Stimulated activated CD4-positive, alpha-beta T cell treated with anti-CD3 and anti-CD28 coated beads, Interleukin-2, amount 100 ng/mL, for 48 hours (primary cell): ENCODE measurements at regions not wholly inside any gene's neighbourhood (a gene's known extent, or its start where the extent isn't known, plus 50 kb on each side); places are given as distances from the start of the nearest gene placed in this dataset.
A peak's percentile ranks its signal among the peaks of the same experiment; 100 is the strongest.

ENCODE experiments used
- DNase-seq, 2 donors: peaks; one replicate each; pipeline ENCODE4 v3.0.0-alpha.2; 2020

DNA sequence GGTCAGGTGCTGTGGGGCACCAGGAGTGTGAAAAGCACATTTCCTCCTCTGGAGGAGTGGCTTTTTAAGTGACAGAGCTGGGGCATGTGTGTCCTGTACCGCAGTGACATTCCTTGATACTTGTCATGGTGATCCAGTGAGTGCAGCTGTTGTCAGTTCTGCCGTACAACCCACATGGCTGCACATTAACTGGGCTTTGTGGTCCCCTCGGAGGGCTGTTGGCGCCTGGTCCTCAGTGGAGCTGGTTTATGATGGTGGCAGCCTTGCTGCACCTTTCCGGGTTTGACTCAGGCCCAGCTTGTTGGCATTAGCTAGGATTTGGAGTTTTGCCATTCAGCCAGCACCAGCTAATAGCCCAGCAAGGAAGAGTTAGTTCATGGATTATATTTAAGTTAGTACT, 77.0 kb downstream of the SLC25A47 start:
- DNase-seq: no peak

DNA sequence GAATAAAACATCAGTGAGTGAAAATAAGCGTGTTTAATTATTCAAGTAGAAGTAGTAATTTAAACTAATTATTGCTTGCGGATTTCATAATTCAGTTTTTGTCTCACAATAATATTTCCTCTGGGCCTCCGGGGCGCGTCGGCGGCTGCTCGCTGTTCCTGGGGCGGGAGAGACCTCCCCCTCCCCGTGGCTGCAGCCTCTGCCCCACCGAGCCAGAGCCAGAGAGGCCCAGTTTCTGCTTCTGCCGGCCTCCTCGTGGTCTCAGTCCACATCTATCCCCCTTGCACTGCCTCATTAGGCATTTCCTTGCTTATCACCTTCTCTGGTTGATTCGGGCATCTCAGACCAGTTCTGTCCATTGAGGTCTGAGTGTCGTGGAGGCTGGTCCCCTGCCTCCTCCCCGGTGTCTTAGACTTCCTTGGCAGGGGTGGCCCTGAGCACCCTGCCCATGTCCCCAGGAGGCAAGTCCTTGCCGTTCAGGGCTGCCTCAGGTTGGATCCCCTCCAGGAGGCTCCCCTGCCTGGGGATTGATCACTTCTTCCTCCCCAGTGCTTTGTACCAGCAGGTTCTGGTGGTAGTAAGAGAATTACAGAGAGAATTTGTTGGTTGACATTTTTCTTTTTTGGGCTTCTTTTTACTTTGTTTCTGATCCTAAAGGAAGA, 78.0 kb downstream of the SLC25A47 start:
- no peak for DNase-seq

DNA sequence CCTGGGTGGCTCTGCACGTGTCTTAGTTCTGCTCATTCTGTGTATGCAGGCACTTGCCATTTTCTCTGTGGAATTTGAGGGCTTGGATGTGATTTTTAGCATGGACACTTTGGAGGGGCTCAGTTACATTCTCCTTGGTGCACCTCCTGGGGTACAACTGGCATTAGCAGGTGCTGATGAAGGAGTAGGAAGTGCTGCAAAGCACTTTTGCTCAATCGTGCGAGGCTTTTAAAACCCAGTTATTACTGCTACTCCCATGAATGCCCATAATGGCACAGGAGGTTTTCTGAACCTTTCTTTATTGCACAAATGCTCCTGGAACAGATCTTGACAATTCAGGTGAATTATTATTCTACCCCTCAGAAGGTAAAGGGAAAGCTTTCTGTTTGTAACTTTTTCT, 78.7 kb downstream of the SLC25A47 start:
- no peak for DNase-seq

DNA sequence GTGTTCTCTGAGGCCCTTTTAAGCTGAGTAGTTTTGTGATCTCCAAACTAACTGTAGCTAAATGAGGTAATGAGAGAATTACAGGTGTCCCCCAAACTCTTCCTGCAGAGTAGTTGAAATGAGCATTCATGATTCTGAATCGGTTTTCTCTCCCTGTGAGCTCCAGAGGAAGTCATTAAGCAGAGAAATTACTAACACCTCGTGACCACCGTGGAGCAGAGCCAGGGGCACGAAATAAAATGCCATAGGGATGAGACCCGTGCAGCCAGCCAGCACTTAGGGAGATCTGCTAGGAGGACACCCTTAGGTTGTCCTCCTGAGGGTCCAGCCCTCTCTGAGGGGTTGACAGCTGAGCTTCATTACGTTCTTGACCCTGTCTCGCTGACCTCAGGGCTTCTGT, 79.5 kb downstream of the SLC25A47 start:
- DNase-seq: no peak

DNA sequence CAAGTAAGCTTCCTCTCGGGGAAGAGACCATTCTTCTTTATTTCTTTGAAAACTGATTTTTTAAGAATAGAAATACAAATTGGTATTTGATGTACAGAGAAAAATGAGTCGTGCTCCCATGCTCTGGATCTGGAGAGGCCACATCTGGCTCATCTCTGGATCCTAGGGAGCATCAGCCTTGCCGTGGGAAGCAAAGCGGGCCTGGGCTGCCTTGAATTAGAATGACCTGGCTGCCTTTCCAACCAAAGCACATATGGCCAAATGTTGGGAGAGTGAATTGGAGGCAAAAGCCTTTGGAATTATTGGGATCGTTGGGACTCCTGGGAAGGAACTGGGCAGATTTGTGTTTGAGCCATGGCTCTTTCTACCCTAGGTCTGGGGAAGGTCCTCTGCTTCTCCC, 80.0 kb downstream of the SLC25A47 start:
- no peak for DNase-seq

DNA sequence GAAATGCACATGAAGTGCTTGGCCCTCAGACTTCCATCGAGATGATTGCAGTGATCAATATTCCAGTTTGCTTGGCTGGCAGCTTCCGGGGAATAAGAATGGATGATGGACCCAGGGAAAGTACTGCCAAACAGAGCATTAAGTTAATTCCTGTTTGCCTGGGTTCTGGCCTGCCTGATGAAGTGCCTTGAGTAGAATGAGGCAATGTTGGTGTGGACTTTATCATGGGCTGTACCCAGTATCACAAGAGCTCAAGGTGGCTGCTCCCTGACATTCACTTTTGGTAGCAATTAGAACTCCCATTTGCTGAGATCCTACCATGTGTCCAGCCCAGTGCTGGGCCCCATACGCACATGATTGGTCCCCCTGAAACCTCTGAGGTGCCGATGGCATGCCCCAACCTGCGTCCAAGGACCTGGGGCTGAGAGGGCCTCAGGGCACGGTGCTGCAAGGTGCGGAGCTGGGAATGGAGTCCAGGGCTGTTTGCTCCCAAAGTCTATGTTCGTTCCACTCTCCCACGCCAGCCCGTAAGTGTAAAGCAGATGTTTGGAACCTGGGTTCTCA, 80.7 kb downstream of the SLC25A47 start:
- no peak for DNase-seq

DNA sequence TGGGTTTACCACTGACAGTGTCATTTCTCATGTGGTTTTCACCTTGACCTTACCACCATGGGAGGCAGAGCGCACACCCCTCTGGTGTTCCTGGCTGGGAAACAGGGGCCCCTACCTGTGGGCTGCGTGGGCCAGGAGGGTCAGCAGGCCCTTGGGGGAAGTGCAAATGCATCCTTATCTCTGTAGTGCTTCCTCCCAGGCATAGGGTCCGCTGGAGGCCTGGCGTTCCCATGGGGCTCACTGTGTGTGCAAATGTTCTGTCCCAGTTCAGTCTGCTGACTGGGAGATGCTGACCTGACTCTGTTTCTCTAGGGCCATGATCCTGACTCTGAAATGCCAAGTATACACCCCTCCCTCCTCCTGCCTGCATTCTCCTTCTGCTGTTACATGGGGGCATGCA, 81.3 kb downstream of the SLC25A47 start:
- no peak for DNase-seq

DNA sequence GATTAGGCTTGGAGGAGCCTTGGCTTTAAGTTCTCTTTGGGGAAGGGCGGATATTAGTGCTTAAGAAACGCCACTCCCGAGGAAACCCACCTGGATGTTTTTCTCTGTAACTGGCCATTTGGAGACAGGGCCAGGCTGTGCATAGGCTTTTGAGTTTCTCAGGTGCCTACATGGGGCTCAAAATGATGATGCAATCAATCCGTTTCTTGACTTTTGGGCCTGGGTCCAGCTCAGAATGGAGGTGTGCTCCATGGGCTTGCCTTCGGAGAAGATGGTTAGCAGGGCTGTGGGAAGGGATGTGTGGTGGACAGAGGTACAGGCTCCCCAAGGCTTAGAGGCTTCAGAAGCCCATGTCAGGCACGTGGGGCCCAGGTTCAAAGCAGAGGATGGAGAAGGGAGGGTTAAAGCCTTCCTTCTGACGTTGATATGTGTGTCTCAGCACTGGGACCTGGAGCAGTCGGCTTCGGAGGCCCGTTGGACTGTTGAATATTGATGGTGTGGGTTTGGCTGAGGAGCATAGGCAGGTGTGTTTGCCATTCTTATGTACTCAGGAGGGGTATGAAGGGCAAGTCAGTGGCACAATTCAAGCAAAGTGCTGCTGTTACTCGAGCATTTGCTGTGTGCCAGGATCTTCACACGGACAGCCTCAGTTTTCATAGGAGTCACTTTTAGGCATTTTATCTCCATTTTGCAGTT, 82.8 kb downstream of the SLC25A47 start:
- DNase-seq: no peak

DNA sequence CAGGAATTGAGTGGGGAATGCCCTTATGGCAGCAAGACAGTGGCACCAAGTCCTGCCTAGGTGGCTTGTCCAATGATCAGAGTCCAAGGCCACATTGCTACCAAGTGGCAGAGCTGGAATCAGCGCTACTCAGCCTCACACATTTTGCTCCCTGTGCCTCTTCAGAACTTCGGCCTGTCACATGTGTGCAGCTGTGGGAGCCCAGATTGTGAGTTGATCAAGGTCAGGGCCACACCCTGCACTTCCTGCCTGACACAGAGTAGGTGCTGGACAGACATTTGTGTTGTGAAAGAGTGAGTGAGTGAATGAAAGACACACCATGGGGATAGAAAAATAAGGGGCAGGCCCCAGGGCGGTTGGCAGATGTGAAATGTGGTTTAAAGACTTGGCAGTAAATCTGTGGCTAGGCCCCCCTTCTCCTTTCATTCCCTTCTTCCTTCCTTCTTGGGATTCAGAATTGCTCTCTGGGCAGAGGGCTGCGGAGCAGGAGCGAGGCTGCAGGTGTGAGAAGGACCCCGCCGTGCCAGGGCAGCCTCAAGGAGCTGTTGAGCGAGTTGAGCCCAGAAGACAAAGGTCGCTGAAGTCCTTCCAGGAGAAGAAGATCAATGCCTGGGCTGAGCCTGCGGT, 83.5 kb downstream of the SLC25A47 start:
- peak in 1 of 2 donors; percentile 17 for DNase-seq

DNA sequence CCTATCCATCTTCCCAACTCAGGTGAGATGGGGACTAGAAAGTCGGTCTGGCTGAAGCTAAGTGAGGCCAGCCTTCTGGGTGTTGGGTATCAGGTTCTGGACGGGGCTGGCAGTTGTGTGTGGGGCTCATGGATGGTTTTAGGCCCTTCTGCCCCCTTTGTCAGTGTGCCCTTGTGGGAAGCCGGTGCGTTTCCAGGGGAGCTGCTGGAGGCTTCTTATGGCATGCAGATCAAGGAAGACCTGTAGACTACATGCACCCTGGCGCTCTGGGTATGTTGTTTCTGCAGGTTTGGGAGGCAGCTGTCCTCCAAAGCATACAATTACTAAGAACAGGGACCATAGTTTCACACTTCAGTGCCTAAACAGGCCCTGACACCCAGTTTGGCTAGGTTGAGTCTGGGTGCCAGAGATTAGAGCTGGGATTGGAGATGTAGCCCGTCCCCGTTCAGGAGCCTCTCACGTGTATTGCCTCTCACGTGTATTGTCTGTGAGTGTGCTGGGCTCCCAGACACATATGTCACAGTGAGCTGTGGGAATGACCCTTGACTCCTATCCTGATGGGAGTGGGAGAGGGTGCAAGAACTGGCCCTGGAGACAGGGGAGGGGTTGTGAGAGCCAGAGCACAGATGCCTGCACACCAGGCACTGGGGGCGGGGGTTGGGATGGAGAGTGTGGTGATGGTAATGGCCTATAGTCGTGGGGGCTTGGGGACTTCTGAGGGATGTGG, 84.4 kb downstream of the SLC25A47 start:
- no peak for DNase-seq

DNA sequence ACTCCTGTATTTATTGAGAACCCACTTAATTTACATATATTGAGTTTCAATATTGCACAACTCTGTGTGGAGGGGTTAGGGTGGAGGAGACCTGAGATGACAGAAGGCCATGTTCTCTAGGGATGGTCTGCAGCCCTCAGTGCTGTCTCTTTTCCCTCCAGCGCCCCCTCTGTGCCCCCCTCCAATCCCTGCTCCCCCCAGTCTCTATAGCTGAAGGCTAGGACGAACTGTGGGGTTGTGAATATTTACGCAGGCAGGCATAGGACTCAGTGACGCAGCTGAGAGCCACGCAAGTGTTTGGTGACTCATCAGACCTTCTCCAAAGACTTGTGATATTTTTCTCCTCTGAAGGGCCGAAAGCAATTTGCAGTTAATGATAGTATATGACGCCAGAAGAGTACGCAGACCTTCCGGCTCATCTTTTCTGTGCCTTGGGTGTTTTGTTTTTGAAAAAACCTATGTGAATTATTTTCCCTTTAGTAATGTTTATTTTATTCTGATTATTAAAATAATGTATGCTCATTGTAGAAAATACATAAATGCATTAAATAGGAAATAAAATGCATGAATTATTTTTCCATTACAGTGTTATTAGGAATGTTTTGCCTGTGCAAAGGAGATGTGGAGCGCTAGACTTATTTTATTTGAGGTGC, 85.3 kb downstream of the SLC25A47 start:
- DNase-seq: no peak

DNA sequence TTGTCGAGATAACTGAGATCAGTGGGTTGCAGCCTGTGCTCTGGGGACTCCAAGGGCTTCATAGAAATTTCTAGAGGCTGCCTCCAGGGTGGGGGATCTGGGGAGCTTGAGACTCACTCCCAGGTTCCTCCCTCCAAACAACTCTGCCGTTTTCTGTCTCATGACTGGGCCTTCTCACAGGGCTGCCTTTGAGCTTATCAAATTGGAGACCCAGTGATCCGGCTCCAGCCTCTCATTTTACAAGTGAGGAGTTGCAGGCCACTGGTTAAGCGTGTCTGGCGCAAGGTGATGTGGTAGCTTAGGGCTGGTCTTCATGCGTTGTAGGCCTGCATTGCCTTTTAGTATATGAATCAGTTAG, 85.8 kb downstream of the SLC25A47 start:
- no peak for DNase-seq

DNA sequence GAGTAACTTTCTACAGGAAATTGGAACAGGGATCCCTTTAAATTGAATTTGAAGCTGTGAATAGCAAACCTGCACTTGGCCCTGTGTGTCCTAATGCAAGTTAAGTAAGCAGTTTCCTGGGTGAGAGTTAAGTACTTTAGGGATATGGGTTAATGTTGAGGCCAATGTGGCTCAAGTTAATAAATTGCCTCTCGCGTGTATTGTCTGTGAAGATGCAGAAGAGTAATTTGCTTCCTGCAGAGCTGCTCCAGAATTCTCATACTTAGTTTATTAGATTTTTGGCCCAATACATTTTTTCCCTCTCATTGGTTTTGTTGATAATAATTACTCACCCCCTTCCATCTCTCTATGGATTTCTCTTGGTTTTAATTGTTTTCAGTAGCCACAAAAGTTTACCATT, 86.5 kb downstream of the SLC25A47 start:
- DNase-seq: no peak

DNA sequence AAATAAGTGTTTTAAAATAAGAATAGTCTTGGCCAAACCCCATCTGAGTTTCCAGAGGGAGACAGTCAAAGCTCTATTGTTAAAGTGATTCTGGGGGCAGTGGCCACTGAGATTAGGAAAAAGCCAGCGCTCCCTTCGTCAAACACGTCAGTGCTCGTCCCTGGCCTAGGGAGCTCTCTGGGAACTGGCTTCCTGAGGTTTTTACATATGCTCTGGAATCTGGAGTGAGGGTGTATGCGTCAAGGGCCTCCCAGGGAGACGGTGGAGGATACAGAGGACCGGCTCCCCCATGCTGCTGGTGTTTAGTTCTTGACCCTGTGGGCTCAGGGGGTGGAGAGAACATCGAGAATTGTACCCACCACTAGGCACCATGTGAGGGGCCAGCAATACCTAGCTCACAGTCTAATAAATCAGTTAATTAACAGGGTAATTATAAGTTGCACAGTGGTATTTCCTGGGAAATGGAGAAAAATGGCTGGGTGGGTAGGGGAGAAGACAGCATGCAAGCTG, 87.0 kb downstream of the SLC25A47 start:
- no peak for DNase-seq

DNA sequence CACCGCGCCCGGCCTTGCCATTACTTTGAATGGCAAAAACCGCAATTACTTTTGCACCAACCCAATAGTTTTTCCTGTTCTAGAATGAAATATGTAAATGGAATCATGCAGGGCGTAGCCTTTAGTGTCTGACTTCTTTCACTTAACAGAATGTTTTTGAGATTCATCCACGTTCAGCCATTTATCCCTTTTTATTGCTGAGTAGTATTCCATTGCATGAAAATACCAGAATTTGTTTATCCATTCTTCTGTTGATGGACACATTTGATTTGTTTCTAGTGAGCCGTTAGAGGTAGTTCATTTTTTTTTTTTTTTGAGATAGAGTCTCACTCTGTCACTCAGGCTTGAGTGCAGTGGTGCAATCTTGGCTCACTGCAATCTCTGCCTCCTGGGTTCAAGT, 90.6 kb downstream of the SLC25A47 start:
- no peak for DNase-seq

DNA sequence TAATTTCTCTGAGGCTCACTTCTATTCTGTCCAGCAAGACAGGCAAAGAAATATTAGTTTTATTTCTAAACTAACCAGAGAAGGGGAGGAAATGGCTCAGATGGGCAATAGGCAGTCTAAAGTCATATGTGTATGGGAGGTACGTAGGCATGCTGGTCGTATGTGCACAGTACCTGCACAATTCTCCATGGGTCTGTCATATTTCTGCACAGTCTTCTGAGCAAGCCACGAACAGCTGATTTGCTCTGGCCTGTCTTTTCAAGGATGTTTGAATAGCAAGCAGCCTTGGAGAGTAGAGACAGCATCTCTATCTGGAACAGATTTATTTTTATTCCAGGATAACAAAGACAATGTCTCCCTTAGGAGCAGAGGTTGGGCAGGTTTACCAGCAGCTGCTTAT, 92.1 kb downstream of the SLC25A47 start:
- DNase-seq: no peak

DNA sequence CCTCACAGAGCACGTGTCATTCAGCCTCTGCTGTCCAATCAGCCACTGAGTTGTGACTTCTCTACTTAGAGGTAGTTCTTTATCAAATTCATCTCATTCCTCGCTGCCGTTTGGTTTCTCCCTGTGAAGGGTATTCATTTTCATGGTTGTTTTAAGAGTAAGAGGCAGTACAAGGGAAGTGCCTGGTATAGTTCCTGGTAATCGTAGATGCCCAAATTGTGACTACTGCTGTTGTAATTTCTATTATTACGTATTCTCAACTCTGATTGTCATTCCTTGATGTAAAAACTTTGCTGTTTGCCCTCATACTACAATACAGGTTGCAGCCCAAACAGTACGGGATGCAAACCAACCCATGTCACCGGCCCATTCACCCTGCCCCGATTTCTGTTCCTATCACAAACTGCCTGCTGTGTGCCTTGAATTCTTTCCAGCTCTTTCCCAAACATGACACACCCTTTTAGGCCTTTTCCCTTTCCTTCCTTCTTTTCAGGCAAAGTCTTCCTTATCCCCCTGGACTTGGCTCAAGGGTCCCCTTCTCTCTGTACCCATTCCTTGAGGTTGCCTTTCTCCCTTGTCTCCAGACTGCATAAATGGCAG, 93.0 kb downstream of the SLC25A47 start:
- DNase-seq: no peak

DNA sequence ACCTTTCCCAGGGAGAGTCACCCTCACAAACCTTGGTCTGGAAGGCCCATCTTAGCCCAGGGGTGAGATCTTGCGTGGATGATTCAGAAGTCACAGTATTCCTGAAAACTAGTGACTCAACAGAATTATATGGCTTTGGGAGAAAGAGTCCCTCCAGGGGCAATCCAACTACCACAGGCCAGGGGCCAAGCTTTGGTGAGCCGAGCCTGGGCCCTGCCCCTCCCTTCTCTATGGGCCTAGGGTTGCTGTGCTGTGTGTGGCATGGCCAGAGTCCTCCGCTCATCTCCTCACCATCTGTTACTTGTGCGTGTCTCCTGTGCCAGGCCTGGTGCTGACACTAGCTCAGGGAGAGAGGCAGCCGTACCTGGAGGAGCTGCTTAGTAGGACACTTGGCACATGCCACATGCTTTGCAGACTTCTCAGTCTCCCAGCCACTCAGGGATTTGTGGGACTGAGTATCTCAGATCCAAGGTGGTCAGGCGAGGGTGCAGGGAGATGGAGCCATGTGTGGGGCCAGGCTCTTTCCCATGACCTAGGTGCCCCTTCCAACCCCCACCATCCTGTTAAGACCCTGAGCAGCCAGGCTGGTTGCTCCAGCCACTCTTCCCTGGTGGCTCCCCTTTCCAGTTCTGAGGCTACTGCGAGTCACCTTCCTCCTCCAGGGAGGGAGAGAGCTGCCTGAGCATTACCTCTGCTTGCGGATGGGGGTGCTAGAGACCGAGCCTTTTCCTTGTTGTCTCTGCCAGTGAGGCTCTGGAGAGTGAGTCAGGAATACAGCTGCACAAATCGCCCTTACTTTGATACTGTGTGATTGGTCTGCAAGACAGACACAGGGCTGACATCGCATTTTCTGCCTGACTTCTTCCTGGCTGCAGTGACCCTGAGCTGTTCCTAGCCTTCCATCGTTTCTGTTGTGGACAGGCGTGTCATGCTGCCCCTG, 94.1 kb downstream of the SLC25A47 start:
- no peak for DNase-seq

DNA sequence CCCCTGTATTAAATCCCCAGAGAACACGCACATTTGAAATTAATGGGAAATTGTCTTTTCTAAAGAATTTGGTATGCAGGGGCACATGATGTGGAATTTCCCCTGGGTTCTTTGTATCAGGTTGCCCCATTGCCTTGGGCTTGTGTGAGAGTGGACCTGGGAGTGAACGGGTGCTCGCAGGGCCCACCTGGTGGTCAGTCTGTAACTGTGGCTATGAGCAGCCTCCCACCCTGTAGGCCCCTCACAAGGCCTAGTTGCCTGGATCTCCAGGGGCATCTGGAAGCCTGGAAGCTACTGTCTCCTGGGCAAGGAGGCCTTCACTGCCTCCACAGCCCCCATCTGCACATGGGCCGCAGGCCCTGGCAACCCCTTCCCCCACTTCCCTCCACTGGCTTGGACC, 96.7 kb downstream of the SLC25A47 start:
- no peak for DNase-seq

DNA sequence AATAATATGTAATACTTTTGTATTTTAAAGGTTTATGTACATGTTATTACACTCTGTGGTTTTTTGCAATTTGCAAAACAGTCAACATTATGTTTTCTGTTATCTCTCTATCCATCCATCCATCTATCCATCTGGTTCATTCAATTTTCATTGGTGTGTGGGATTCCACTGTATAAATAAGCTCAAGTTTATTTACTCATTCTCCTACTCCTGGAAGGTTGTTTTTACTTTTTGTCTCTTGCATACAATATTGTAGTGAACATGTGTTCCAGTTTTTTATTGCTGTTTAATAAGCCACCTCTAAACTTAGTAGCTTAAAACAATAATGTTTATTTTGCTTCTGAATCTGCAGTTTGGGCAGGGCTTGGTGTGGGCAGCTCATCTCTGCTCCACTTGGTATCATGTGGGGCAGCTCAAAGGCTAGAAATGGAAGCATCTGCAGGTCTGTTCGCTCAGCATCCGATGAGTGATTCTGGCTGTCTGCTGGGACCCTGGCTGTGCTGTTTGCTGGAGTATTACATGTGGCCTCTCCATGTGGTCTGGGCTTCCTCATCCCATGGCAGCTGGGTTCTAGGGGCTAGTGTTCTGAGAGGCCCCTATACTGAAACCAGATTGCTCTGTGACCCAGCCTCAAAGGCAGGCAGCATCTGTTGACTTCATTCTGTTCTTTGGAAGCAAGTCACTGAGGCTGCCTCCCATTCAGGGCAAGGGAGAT, 98.8 kb downstream of the SLC25A47 start:
- DNase-seq: no peak
